PC-3 (cell line): ENCODE measurements at regions not wholly inside any gene's neighbourhood (a gene's known extent, or its start where the extent isn't known, plus 50 kb on each side); places are given as distances from the start of the nearest gene placed in this dataset.

Experiments
- ATAC-seq: fragments of 200-7000 bp; cut with Tn5 transposase; 2 replicates; pipeline ENCODE4 v1.9.1; 2020; ENCODE audit warnings: mild to moderate bottlenecking, moderate library complexity
- BruUV-seq: library from RNA; stranded (reverse); fragments of 400-500 nt; replicated peaks from 2 replicates; lab custom pipeline; 2021; lab: Mats Ljungman, UMichigan
- CTCF ChIA-PET: fragments of 300-600 bp; sonication (Branson Sonifier 250); formaldehyde crosslinking; loops from one replicate; lab custom pipeline; 2022; ENCODE audit warnings: antibody characterized with exemption; lab: Charles Lee
- POLR2A ChIA-PET: fragments of 300-600 bp; sonication (Branson Sonifier 250); formaldehyde crosslinking; loops from one replicate; lab custom pipeline; 2022; ENCODE audit warnings: antibody characterized with exemption; ENCODE audit not compliant: unreplicated experiment; lab: Charles Lee
- DNase-seq: peaks from one replicate; pipeline ENCODE4 v3.0.0-alpha.2; 2015
- H2AFZ ChIP-seq: fragments of 300-600 bp; sonication (generic); 2 replicates; pipeline ENCODE4 v1.6.0; 2016; ENCODE audit warnings: antibody characterized with exemption, low read length
- H3F3A ChIP-seq: fragments of 300-600 bp; sonication (generic); one replicate; pipeline ENCODE4 v1.6.0; 2017; ENCODE audit warnings: antibody characterized with exemption, low read length, control low read depth, mild to moderate bottlenecking; ENCODE audit not compliant: unreplicated experiment
- H3K27ac ChIP-seq: fragments of 300-600 bp; sonication (generic); 2 replicates; pipeline ENCODE4 v1.5.1; 2016; ENCODE audit warnings: mild to moderate bottlenecking, low read length
- H3K27me3 ChIP-seq: fragments of 300-600 bp; sonication (generic); 2 replicates; pipeline ENCODE4 v1.6.1; 2016; ENCODE audit warnings: low read length, mixed read lengths
- H3K36me3 ChIP-seq: fragments of 300-600 bp; sonication (generic); 2 replicates; pipeline ENCODE4 v1.6.1; 2016; ENCODE audit warnings: low read depth, mixed run types, low read length, mixed read lengths
- H3K4me1 ChIP-seq: fragments of 300-600 bp; sonication (generic); 2 replicates; pipeline ENCODE4 v1.5.1; 2016; ENCODE audit warnings: low read length; ENCODE audit not compliant: insufficient read depth
- H3K4me2 ChIP-seq: fragments of 300-600 bp; sonication (generic); 2 replicates; pipeline ENCODE4 v1.6.0; 2016; ENCODE audit warnings: low read length
- H3K4me3 ChIP-seq: fragments of 300-600 bp; sonication (generic); 2 replicates; pipeline ENCODE4 v1.5.1; 2016; ENCODE audit warnings: mild to moderate bottlenecking, low read length, mixed read lengths
- H3K79me2 ChIP-seq: fragments of 300-600 bp; sonication (generic); 2 replicates; pipeline ENCODE4 v1.6.1; 2017; ENCODE audit warnings: low read length, mixed read lengths
- H3K9ac ChIP-seq: fragments of 300-600 bp; sonication (generic); 2 replicates; pipeline ENCODE4 v1.6.0; 2016; ENCODE audit warnings: mild to moderate bottlenecking, low read length
- H3K9me2 ChIP-seq: fragments of 300-600 bp; sonication (generic); replicated peaks from 2 replicates; pipeline ENCODE4 v1.6.1; 2016; ENCODE audit warnings: mixed run types, low read length, mixed read lengths
- H3K9me3 ChIP-seq: fragments of 300-600 bp; sonication (generic); 2 replicates; pipeline ENCODE4 v1.6.1; 2016; ENCODE audit warnings: low read length, mixed read lengths
- H4K20me1 ChIP-seq: fragments of 300-600 bp; sonication (generic); 2 replicates; pipeline ENCODE4 v1.6.1; 2016; ENCODE audit warnings: low read length, mixed read lengths
- EZH2 ChIP-seq: fragments of 300-600 bp; sonication (generic); IDR thresholded peaks from one replicate; pipeline ENCODE4 v1.6.1; 2017; ENCODE audit warnings: antibody characterized with exemption, mild to moderate bottlenecking, low read length; ENCODE audit not compliant: unreplicated experiment
- EZH2phosphoT487 ChIP-seq: fragments of 300-600 bp; sonication (generic); IDR thresholded peaks from 2 replicates; pipeline ENCODE4 v1.6.1; 2018; ENCODE audit warnings: mild to moderate bottlenecking, antibody characterized with exemption, low read length, borderline replicate concordance
- intact Hi-C: fragments of 100-400 bp; cut with micrococcal nuclease; formaldehyde crosslinking; loops from 2 replicates; pipeline ENCODE4 v1.9.0; 2023
- TF ChIP-seq, protein P1 (sequence below): fragments of 300-600 bp; sonication (generic); conservative IDR thresholded peaks from 2 replicates; pipeline ENCODE4 v1.5.1; 2017; ENCODE audit warnings: antibody characterized with exemption, low read depth, mild to moderate bottlenecking, low read length

DNA sequence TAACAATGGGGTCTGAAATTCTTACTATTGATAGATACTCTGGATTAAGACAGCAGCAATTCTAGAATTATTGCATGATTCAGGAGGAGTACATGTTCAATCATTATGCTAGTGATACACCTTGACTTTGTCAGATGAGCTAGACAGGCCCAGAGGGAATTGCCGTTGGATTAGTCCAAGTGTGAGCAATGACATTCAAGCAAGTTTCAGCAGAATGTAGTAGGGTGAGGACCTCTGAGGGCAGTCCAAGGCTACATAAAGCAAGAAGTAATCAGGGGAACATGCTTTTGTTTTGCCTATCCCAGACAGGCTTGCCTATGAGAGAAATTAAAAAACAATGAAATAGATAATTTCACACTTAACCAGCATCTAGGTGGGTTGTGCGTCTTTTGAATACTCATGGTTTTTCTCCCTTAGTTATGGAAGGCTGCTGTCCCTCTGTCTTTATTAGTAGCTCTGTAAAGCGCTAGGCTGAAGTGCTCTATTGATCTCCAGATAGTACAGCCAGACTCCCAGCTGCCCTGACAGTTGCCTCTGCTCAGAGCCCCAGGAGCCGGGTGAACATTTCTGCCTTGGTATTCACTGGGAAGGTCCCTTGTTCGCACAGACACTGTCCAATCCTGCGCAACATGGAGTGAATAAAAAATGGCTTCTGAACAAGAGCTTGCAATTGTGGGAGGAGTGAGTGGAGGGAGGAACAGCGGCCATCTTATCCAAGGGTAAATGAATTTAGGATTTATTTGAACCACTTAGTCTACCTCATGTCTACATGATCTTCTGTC lies 316.6 kb upstream of the ONECUT1 start:
- no peak for ATAC-seq
- POLR2A ChIA-PET = no interaction called here
- Histone ChIP-seq H3K79me2 (no peaks in the 10 kb centered on the region), H3K9me2 (no peaks in the 10 kb centered on the region), H3K4me1 (no peaks in the 10 kb centered on the region), H3K27ac (no peak overlapping the region), H3K9me3 (no peaks in the 10 kb centered on the region), H2AFZ (no peak overlapping the region), H3K36me3 (no peaks in the 10 kb centered on the region), H3K9ac (no peak overlapping the region), H4K20me1 (no peaks in the 10 kb centered on the region), H3K4me2 (no peak overlapping the region), H3K4me3 (no peak overlapping the region), H3K27me3 (no peaks in the 10 kb centered on the region), H3F3A (no peaks in the 10 kb centered on the region)
- TF ChIP-seq EZH2 (no peak), EZH2phosphoT487 (no peak)
- TF ChIP-seq, protein P1, sequence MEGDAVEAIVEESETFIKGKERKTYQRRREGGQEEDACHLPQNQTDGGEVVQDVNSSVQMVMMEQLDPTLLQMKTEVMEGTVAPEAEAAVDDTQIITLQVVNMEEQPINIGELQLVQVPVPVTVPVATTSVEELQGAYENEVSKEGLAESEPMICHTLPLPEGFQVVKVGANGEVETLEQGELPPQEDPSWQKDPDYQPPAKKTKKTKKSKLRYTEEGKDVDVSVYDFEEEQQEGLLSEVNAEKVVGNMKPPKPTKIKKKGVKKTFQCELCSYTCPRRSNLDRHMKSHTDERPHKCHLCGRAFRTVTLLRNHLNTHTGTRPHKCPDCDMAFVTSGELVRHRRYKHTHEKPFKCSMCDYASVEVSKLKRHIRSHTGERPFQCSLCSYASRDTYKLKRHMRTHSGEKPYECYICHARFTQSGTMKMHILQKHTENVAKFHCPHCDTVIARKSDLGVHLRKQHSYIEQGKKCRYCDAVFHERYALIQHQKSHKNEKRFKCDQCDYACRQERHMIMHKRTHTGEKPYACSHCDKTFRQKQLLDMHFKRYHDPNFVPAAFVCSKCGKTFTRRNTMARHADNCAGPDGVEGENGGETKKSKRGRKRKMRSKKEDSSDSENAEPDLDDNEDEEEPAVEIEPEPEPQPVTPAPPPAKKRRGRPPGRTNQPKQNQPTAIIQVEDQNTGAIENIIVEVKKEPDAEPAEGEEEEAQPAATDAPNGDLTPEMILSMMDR = no peak
- CTCF ChIA-PET = no interaction called here
- no TSS peak for BruUV-seq
- no peak for DNase-seq
- intact Hi-C loops = no loop called here

DNA sequence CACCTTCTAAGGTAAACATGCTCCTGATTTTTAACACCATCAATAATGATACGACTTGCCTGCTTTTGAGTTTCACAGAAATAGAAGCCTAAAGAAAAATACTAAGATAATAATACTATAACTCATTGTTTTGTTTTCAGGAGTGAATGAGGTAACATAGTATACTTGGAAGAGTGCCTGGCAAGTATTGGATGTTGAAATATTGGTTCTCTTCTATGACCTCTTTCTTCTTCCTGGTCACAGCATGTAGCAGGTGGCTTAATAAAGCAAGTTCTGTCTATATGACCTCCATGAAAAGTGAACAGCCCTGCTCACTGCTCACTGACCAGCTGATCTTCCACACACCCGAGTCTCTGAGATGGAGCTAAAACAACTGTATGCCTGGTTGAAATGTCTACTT lies 312.3 kb upstream of the ONECUT1 start:
- intact Hi-C loops = no loop called here
- Histone ChIP-seq H3K9me3 (no peaks in the 10 kb centered on the region), H3K79me2 (no peaks in the 10 kb centered on the region), H3F3A (no peaks in the 10 kb centered on the region), H3K36me3 (no peaks in the 10 kb centered on the region), H3K4me3 (no peak overlapping the region), H3K27ac (no peak overlapping the region), H4K20me1 (no peaks in the 10 kb centered on the region), H3K4me2 (no peak overlapping the region), H3K9me2 (no peaks in the 10 kb centered on the region), H2AFZ (no peak overlapping the region), H3K9ac (no peak overlapping the region), H3K4me1 (no peaks in the 10 kb centered on the region), H3K27me3 (no peaks in the 10 kb centered on the region)
- CTCF ChIA-PET = no interaction called here
- no peak for DNase-seq
- ATAC-seq = no peak
- no TSS peak for BruUV-seq
- TF ChIP-seq EZH2 = no peak
- TF ChIP-seq, protein P1 = no peak
- TF ChIP-seq EZH2phosphoT487 = no peak
- POLR2A ChIA-PET = no interaction called here

DNA sequence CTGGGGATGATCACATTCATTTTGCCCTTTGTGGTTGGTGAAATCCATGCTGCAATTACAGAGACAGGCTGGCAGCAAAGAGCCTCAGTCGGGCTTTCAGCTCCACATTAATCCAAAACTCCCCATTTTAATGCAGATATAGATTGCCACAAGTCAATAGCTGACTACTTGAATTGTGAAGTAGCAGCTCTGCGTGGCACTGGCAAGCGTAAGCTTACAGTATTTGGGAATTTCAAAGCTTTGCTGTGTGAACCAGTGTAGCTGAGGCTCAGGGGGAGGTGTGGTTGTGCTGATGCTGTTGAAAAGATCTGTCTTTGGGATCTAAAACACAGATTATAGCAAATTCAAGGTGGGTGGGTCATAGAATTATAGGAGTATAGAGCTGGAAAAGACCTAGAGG lies 290.3 kb upstream of the ONECUT1 start:
- Histone ChIP-seq H3K36me3 (no peaks in the 10 kb centered on the region), H3K4me2 (no peak overlapping the region), H3K79me2 (no peaks in the 10 kb centered on the region), H3F3A (no peaks in the 10 kb centered on the region), H3K9me3 (no peaks in the 10 kb centered on the region), H4K20me1 (no peaks in the 10 kb centered on the region), H2AFZ (no peak overlapping the region), H3K27me3 (no peaks in the 10 kb centered on the region), H3K4me3 (no peak overlapping the region), H3K27ac (no peak overlapping the region), H3K9ac (no peak overlapping the region), H3K4me1 (no peaks in the 10 kb centered on the region), H3K9me2 (no peaks in the 10 kb centered on the region)
- no TSS peak for BruUV-seq
- intact Hi-C loops = no loop called here
- ChIA-PET CTCF (no interaction called here), POLR2A (no interaction called here)
- ATAC-seq = no peak
- DNase-seq = no peak
- TF ChIP-seq, protein P1 = no peak
